Mesendoderm (in vitro differentiated cells): ENCODE measurements at regions not wholly inside any gene's neighbourhood (a gene's known extent, or its start where the extent isn't known, plus 50 kb on each side); places are given as distances from the start of the nearest gene placed in this dataset.

Experiments used
- DNase-seq: peaks from one replicate; pipeline ENCODE4 v3.0.0; 2013
- H2AK5ac ChIP-seq: 2 replicates; pipeline ENCODE4 v1.6.1; 2013; ENCODE audit warnings: low read length, inconsistent platforms
- H2BK120ac ChIP-seq: 2 replicates; pipeline ENCODE4 v1.6.1; 2013; ENCODE audit warnings: low read depth, mild to moderate bottlenecking, low read length, moderate library complexity, mixed read lengths
- H2BK15ac ChIP-seq: replicated peaks from 2 replicates; pipeline ENCODE4 v1.6.1; 2013; ENCODE audit warnings: low read depth, mild to moderate bottlenecking, moderate library complexity
- H2BK5ac ChIP-seq: 2 replicates; pipeline ENCODE4 v1.6.1; 2013; ENCODE audit warnings: low read length, inconsistent platforms
- H3K18ac ChIP-seq: 2 replicates; pipeline ENCODE4 v1.6.1; 2013; ENCODE audit warnings: mild to moderate bottlenecking, low read length, mixed read lengths
- H3K23ac ChIP-seq: one replicate; pipeline ENCODE4 v1.6.1; 2013; ENCODE audit warnings: low read length
- H3K27ac ChIP-seq: 2 replicates; pipeline ENCODE4 v1.5.1; 2013; ENCODE audit warnings: low read depth, mild to moderate bottlenecking, inconsistent platforms, low read length, moderate library complexity
- H3K27me3 ChIP-seq: 2 replicates; pipeline ENCODE4 v1.6.1; 2013; ENCODE audit warnings: low read length, control low read depth, mild to moderate bottlenecking, inconsistent platforms; ENCODE audit not compliant: insufficient read depth, poor library complexity
- H3K36me3 ChIP-seq: 2 replicates; pipeline ENCODE4 v1.6.1; 2013; ENCODE audit warnings: low read length, inconsistent platforms; ENCODE audit not compliant: control insufficient read depth, insufficient read depth
- H3K4ac ChIP-seq: one replicate; pipeline ENCODE4 v1.6.1; 2013; ENCODE audit warnings: low read depth, mild to moderate bottlenecking, low read length, moderate library complexity
- H3K4me1 ChIP-seq: 2 replicates; pipeline ENCODE4 v1.6.1; 2013; ENCODE audit warnings: low read depth, low read length, inconsistent platforms; ENCODE audit not compliant: control insufficient read depth
- H3K4me2 ChIP-seq: 2 replicates; pipeline ENCODE4 v1.6.1; 2013; ENCODE audit warnings: low read length
- H3K4me3 ChIP-seq: 2 replicates; pipeline ENCODE4 v1.5.1; 2013; ENCODE audit warnings: mild to moderate bottlenecking, low read length
- H3K56ac ChIP-seq: one replicate; pipeline ENCODE4 v1.6.1; 2013; ENCODE audit warnings: low read length
- H3K79me1 ChIP-seq: 2 replicates; pipeline ENCODE4 v1.6.1; 2013; ENCODE audit warnings: low read length, inconsistent platforms
- H3K79me2 ChIP-seq: 2 replicates; pipeline ENCODE4 v1.6.1; 2013; ENCODE audit warnings: mild to moderate bottlenecking, low read length; ENCODE audit not compliant: control insufficient read depth, insufficient read depth
- H3K9ac ChIP-seq: 2 replicates; pipeline ENCODE4 v1.6.1; 2013; ENCODE audit warnings: low read length, inconsistent platforms
- H4K5ac ChIP-seq: one replicate; pipeline ENCODE4 v1.6.1; 2013; ENCODE audit warnings: low read length
- H4K8ac ChIP-seq: one replicate; pipeline ENCODE4 v1.6.1; 2013; ENCODE audit warnings: low read depth, mild to moderate bottlenecking, control low read depth, low read length, moderate library complexity
- WGBS: extraction: QIAGEN DNeasy Blood & Tissue Kit; methylation state at CpG from one replicate; pipeline ENCODE4 v1.1.7; 2013; ENCODE audit warnings: low lambda C conversion rate, missing lambda C conversion rate; ENCODE audit not compliant: insufficient coverage; ENCODE audit errors: extremely low coverage; 5-methylcytosine and 5-hydroxymethylcytosine counted together

DNA sequence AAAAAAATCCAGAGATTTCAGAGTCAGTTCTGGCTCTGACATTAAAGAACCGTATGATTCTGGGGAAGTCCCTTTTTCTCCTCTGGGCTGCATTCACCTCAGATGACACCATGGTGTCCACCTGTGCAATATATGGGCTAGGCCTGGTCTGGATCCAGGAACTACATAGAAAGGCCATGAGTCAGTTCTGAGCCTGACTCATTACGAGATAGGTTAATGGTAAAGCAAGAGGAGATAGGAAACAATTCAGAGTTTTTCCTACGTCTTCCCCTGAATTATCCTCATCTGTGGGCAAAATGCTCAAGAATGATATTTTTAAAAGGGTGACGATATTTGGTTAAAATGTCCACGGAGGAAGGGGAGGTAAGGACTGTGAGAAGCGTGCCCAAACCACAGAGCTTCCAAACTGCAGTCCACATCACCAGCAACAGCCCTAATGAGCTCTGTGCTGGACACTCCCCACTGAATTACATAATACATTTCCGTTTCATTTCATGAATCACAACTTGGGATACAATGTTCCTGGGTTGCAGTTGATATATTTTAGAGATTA, 180.1 kb upstream of the OSR1 start:
- peak; percentile 5 for DNase-seq
- Histone ChIP-seq H3K27me3 (no peaks in the 10 kb centered on the region), H2BK5ac (no peak overlapping the region), H3K79me1 (no peaks in the 10 kb centered on the region), H2BK15ac (no peak overlapping the region), H2BK120ac (no peak overlapping the region), H3K27ac (no peak overlapping the region), H3K56ac (no peak overlapping the region), H3K9ac (no peak overlapping the region), H3K79me2 (no peaks in the 10 kb centered on the region), H3K4me3 (no peak overlapping the region), H3K36me3 (no peaks in the 10 kb centered on the region), H3K4ac (no peak overlapping the region), H3K4me1 (no peaks in the 10 kb centered on the region), H3K4me2 (no peak overlapping the region), H4K5ac (no peak overlapping the region), H3K18ac (no peak overlapping the region), H4K8ac (no peak overlapping the region), H2AK5ac (no peak overlapping the region), H3K23ac (no peak overlapping the region)
- no CpG with 5 or more reads among the region's 7 CpGs for WGBS

DNA sequence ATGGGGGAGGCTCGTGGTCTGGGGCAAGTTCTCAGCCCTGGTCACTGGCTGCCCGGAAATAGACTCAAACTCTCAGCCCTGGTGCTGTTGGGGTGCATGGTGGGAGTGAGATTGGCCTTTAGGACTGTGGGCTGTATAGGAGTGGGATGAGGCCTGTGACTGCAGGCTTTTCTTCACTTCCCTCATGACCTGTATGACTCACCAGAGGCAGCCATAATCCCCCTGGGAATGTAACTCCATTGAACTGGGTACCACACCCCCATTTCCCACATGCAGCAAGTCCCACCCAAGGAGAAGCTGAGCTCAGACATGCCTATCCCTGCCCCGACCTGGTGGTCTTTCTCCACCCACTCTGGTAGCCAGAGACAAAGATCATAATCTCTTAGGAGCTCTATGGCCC, 177.7 kb upstream of the OSR1 start:
- Histone ChIP-seq H4K5ac (no peak overlapping the region), H3K27ac (no peak overlapping the region), H3K79me1 (no peaks in the 10 kb centered on the region), H3K79me2 (no peaks in the 10 kb centered on the region), H3K4me1 (no peaks in the 10 kb centered on the region), H2BK120ac (no peak overlapping the region), H2BK15ac (no peak overlapping the region), H3K23ac (no peak overlapping the region), H4K8ac (no peak overlapping the region), H2AK5ac (no peak overlapping the region), H3K36me3 (no peaks in the 10 kb centered on the region), H3K4me2 (no peak overlapping the region), H3K4me3 (no peak overlapping the region), H3K9ac (no peak overlapping the region), H3K27me3 (no peaks in the 10 kb centered on the region), H3K18ac (no peak overlapping the region), H3K56ac (no peak overlapping the region), H2BK5ac (no peak overlapping the region), H3K4ac (no peak overlapping the region)
- WGBS = no CpG with 5 or more reads among the region's 3 CpGs
- DNase-seq = peak; percentile 42

DNA sequence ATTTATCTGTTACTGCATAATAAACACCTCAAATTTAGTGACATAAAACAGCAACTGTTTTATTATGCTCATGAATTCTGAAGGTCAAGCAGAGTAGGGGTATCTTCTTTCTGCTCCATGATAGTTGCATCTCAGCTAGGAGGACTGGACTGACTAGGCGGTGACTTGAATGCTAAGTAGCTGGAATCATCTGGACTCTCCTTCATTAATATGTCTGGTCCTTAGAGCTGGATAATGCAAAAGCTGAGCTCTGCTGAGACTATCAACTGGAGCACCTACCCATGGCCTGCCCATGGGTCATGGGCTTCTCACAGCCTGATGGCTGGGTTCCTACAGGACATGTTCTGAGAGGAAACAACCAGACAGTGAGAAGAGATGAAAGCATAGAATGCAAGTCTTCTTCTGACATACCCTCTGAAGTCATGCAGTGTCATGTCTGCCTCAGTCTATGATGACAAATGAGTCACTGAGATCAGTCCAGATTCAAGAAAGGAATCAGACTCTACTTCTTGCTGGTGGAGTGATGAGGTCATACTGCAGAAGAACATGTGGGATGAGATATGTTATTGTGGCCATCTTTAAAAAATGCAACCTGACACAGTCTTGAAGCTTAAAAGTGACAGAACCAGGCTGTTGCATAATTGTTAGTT, 174.2 kb upstream of the OSR1 start:
- H3K79me1 ChIP-seq = no peaks in the 10 kb centered on the region
- no peak overlapping the region for H2BK15ac ChIP-seq

DNA sequence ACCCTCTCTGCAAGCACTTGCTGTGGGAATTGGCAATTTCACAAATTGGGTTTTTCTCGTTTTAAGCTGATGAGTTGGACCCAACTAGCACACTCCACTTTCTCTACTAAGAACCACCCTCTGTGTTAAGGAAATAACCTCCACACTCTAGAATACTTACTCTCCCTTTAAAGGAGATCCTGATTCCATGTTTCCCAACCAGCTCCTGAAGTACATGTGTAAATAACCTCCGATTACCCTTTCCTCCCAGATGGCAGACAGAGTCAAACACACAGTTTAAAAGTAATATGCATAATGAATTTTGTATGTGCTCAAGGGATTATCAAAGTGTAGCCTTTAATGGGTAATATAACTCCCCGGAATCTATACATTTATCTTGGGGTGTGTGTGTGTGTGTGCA, 171.3 kb upstream of the OSR1 start:
- Histone ChIP-seq H3K79me1 (no peaks in the 10 kb centered on the region), H2AK5ac (no peak overlapping the region), H3K56ac (no peak overlapping the region), H3K79me2 (no peaks in the 10 kb centered on the region), H3K4me3 (no peak overlapping the region), H3K27me3 (no peaks in the 10 kb centered on the region), H2BK120ac (no peak overlapping the region), H2BK15ac (no peak overlapping the region), H3K4ac (no peak overlapping the region), H4K5ac (no peak overlapping the region), H3K23ac (no peak overlapping the region), H3K4me2 (no peak overlapping the region), H2BK5ac (no peak overlapping the region), H3K9ac (no peak overlapping the region), H4K8ac (no peak overlapping the region), H3K36me3 (no peaks in the 10 kb centered on the region), H3K27ac (no peak overlapping the region), H3K4me1 (no peaks in the 10 kb centered on the region), H3K18ac (no peak overlapping the region)
- no peak for DNase-seq
- no CpG with 5 or more reads among the region's 3 CpGs for WGBS

More for the DNA sequence above, 174.2 kb upstream of the OSR1 start:
- Histone ChIP-seq H3K4me2 (no peak overlapping the region), H3K36me3 (no peaks in the 10 kb centered on the region), H3K56ac (no peak overlapping the region), H3K4me3 (no peak overlapping the region), H3K79me2 (no peaks in the 10 kb centered on the region), H3K27ac (no peak overlapping the region), H2BK5ac (no peak overlapping the region), H3K4me1 (no peaks in the 10 kb centered on the region), H3K4ac (no peak overlapping the region), H4K8ac (no peak overlapping the region), H3K18ac (no peak overlapping the region), H3K23ac (no peak overlapping the region), H3K9ac (no peak overlapping the region), H2BK120ac (no peak overlapping the region), H4K5ac (no peak overlapping the region), H2AK5ac (no peak overlapping the region), H3K27me3 (no peaks in the 10 kb centered on the region)
- no peak for DNase-seq
- WGBS = no CpG with 5 or more reads among the region's 1 CpG

DNA sequence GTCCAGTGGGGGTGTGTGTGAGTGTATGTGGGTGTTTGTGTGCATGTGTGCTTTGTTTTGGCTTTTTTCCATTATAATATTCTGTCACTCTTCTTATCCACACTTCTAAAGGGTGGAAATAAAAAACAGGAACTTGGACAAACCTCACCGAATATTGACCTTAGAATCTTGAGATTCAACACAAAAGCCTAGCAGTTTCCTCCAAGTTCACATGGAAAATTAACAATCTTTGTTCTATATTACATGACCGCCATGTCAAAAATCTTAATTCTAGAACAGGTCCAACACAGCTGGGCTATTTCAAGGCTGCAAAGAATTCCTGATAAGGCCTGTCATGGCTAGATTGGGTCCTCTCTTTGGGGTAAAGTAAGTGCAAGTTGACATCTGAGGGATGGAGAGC, 169.3 kb upstream of the OSR1 start:
- no peak overlapping the region for H3K18ac ChIP-seq
- H3K4ac ChIP-seq = no peak overlapping the region
- H3K79me2 ChIP-seq = no peaks in the 10 kb centered on the region
- H4K8ac ChIP-seq = no peak overlapping the region
- no peak overlapping the region for H2AK5ac ChIP-seq
- H4K5ac ChIP-seq = no peak overlapping the region
- H3K4me3 ChIP-seq = no peak overlapping the region
- H3K4me1 ChIP-seq = no peaks in the 10 kb centered on the region
- DNase-seq = no peak
- H2BK5ac ChIP-seq = no peak overlapping the region
- H2BK15ac ChIP-seq = no peak overlapping the region
- no peaks in the 10 kb centered on the region for H3K27me3 ChIP-seq
- H3K79me1 ChIP-seq = no peaks in the 10 kb centered on the region
- no peak overlapping the region for H2BK120ac ChIP-seq
- no peak overlapping the region for H3K23ac ChIP-seq
- no peak overlapping the region for H3K9ac ChIP-seq
- no peak overlapping the region for H3K4me2 ChIP-seq
- H3K36me3 ChIP-seq = no peaks in the 10 kb centered on the region
- no peak overlapping the region for H3K56ac ChIP-seq
- WGBS = no CpG with 5 or more reads among the region's 2 CpGs
- H3K27ac ChIP-seq = no peak overlapping the region

DNA sequence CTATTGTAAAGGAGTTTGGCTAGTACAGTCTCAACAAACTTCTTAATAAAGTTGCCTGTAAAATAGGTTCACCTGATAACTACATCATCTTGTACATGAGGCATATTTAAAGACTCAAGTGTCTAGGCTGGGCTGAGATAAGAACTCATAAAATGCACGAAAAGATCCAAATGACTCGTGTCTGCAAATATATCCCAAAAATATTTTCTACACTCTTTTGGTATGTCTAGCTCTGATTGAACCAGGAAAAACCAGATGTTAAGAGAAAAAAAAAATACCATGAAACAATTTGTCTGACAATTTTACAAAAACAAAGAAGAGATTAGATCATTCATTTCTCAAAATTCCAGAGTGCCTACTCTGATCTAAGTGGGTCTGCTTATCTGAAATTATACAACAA, 166.9 kb upstream of the OSR1 start:
- Histone ChIP-seq H3K23ac (no peak overlapping the region), H3K79me1 (no peaks in the 10 kb centered on the region), H3K27ac (no peak overlapping the region), H3K79me2 (no peaks in the 10 kb centered on the region), H3K9ac (no peak overlapping the region), H4K8ac (no peak overlapping the region), H2BK15ac (no peak overlapping the region), H2BK120ac (no peak overlapping the region), H2BK5ac (no peak overlapping the region), H4K5ac (no peak overlapping the region), H3K36me3 (no peaks in the 10 kb centered on the region), H3K27me3 (no peaks in the 10 kb centered on the region), H3K56ac (no peak overlapping the region), H2AK5ac (no peak overlapping the region), H3K4me3 (no peak overlapping the region), H3K4ac (no peak overlapping the region), H3K18ac (no peak overlapping the region), H3K4me1 (no peaks in the 10 kb centered on the region), H3K4me2 (no peak overlapping the region)
- no peak for DNase-seq
- no CpG with 5 or more reads among the region's 2 CpGs for WGBS
